Sigmoid colon (tissue), 4 donors: ENCODE measurements at regions not wholly inside any gene's neighbourhood (a gene's known extent, or its start where the extent isn't known, plus 50 kb on each side); places are given as distances from the start of the nearest gene placed in this dataset.

Experiments used
- EP300 ChIP-seq, 4 donors: sonication (generic); formaldehyde crosslinking; IDR thresholded peaks; one replicate each; pipeline ENCODE4 v1.6.1; 2017; ENCODE audit warnings: antibody characterized with exemption in 4 of 4
- POLR2A ChIP-seq, 2 donors: fragments of 450-650 bp; IDR thresholded peaks; one replicate each; pipeline ENCODE4 v1.6.1; 2016; ENCODE audit warnings: antibody characterized with exemption in 2 of 2, mild to moderate bottlenecking in 2 of 2, moderate library complexity in 2 of 2
- POLR2AphosphoS5 ChIP-seq, 4 donors: sonication (generic); formaldehyde crosslinking; IDR thresholded peaks; one replicate each; pipeline ENCODE4 v1.6.1; 2017; ENCODE audit warnings: antibody characterized with exemption in 4 of 4
- TF ChIP-seq, protein P1 (sequence below), 4 experiments: fragments of 450-650 bp in 3 of 4; fragments of 200-600 bp in 1 of 4; IDR thresholded peaks; one replicate each; pipeline ENCODE4 v1.5.1; 2016 to 2019; ENCODE audit warnings: antibody characterized with exemption in 4 of 4, mild to moderate bottlenecking in 3 of 4, moderate library complexity in 2 of 4

DNA sequence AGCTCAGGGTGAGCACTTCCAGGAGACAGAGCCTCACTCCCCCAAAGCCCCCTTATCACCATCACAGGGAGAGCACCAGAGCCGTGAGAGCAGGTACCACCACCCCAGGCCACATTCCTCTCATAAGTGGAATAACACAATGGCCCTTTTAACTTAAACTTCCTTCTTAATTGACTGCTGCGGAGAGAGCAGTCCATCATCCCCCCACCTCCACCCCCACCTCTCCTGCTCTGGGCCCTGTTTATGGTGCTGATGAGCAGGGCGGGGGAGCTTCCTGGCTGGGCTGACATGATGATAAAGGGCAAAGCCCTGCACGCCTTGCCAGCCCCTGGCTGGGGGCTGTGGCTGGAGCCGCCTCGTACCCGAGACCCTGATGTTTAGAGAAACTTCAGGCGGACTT lies 81.4 kb upstream of the PODXL start:
- TF ChIP-seq, protein P1, sequence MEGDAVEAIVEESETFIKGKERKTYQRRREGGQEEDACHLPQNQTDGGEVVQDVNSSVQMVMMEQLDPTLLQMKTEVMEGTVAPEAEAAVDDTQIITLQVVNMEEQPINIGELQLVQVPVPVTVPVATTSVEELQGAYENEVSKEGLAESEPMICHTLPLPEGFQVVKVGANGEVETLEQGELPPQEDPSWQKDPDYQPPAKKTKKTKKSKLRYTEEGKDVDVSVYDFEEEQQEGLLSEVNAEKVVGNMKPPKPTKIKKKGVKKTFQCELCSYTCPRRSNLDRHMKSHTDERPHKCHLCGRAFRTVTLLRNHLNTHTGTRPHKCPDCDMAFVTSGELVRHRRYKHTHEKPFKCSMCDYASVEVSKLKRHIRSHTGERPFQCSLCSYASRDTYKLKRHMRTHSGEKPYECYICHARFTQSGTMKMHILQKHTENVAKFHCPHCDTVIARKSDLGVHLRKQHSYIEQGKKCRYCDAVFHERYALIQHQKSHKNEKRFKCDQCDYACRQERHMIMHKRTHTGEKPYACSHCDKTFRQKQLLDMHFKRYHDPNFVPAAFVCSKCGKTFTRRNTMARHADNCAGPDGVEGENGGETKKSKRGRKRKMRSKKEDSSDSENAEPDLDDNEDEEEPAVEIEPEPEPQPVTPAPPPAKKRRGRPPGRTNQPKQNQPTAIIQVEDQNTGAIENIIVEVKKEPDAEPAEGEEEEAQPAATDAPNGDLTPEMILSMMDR (IDR thresholded peaks at IDR 0.05) = no peak
- TF ChIP-seq POLR2A (IDR thresholded peaks at IDR 0.05) (no peak), POLR2AphosphoS5 (IDR thresholded peaks at IDR 0.05) (no peak), EP300 (IDR thresholded peaks at IDR 0.05) (no peak)
